ENCODE measurements at regions not wholly inside any gene's neighbourhood (a gene's known extent, or its start where the extent isn't known, plus 50 kb on each side); places are given as distances from the start of the nearest gene placed in this dataset.
"Not testable (repeated sequence)": the region's sequence is repeated elsewhere in the genome, so short reads cannot be mapped to it uniquely, and the experiment has no call there.

GRCh38 chr6:866316-866715 lies 173.4 kb upstream of the EXOC2 start:
- DNase-seq (ENCODE audit: extremely low read depth in 1 of 11, low read depth in 9 of 11, low spot score in 4 of 11), result no peak

- no peak for DNase-seq (ENCODE audit: extremely low read depth in 1 of 11, low read depth in 9 of 11, low spot score in 4 of 11)
Measured at GRCh38 chr6:865846-866245, 172.9 kb upstream of the EXOC2 start.

- DNase-seq (ENCODE audit: extremely low read depth in 1 of 11, low read depth in 9 of 11, low spot score in 4 of 11), result no peak
Measured at GRCh38 chr6:863831-864230, 170.9 kb upstream of the EXOC2 start.

- DNase-seq (ENCODE audit: extremely low read depth in 1 of 11, low read depth in 9 of 11, low spot score in 4 of 11), result not testable (repeated sequence)
Measured at GRCh38 chr6:863127-863526, 170.2 kb upstream of the EXOC2 start.

GRCh38 chr6:859936-860335 lies 167.0 kb upstream of the EXOC2 start:
- no peak for DNase-seq (ENCODE audit: extremely low read depth in 1 of 11, low read depth in 9 of 11, low spot score in 4 of 11)

- DNase-seq (ENCODE audit: extremely low read depth in 1 of 11, low read depth in 9 of 11, low spot score in 4 of 11), result peak in 5 of 11 donors; percentile 8 to 26 (median 8)
Measured at GRCh38 chr6:854406-855118, 161.6 kb upstream of the EXOC2 start.

- not testable (repeated sequence) for DNase-seq (ENCODE audit: extremely low read depth in 1 of 11, low read depth in 9 of 11, low spot score in 4 of 11)
Measured at GRCh38 chr6:852216-852615, 159.3 kb upstream of the EXOC2 start.

- DNase-seq (ENCODE audit: extremely low read depth in 1 of 11, low read depth in 9 of 11, low spot score in 4 of 11), result no peak
Measured at GRCh38 chr6:849075-849506, 156.2 kb upstream of the EXOC2 start.

GRCh38 chr6:845566-845965 lies 152.6 kb upstream of the EXOC2 start:
- no peak for DNase-seq (ENCODE audit: extremely low read depth in 1 of 11, low read depth in 9 of 11, low spot score in 4 of 11)

GRCh38 chr6:845101-845500 lies 152.2 kb upstream of the EXOC2 start:
- no peak for DNase-seq (ENCODE audit: extremely low read depth in 1 of 11, low read depth in 9 of 11, low spot score in 4 of 11)

GRCh38 chr6:842141-842540 lies 149.2 kb upstream of the EXOC2 start:
- DNase-seq (ENCODE audit: extremely low read depth in 1 of 11, low read depth in 9 of 11, low spot score in 4 of 11), result no peak

- no peak for DNase-seq (ENCODE audit: extremely low read depth in 1 of 11, low read depth in 9 of 11, low spot score in 4 of 11)
Measured at GRCh38 chr6:841569-841968, 148.6 kb upstream of the EXOC2 start.

- no peak for DNase-seq (ENCODE audit: extremely low read depth in 1 of 11, low read depth in 9 of 11, low spot score in 4 of 11)
Measured at GRCh38 chr6:839201-839600, 146.3 kb upstream of the EXOC2 start.

- DNase-seq (ENCODE audit: extremely low read depth in 1 of 11, low read depth in 9 of 11, low spot score in 4 of 11), result no peak
Measured at GRCh38 chr6:837380-837779, 144.4 kb upstream of the EXOC2 start.

- no peak for DNase-seq (ENCODE audit: extremely low read depth in 1 of 11, low read depth in 9 of 11, low spot score in 4 of 11)
Measured at GRCh38 chr6:836276-836853, 143.4 kb upstream of the EXOC2 start.

- DNase-seq (ENCODE audit: extremely low read depth in 1 of 11, low read depth in 9 of 11, low spot score in 4 of 11), result no peak
Measured at GRCh38 chr6:835476-836160, 142.7 kb upstream of the EXOC2 start.

- DNase-seq (ENCODE audit: extremely low read depth in 1 of 11, low read depth in 9 of 11, low spot score in 4 of 11), result no peak
Measured at GRCh38 chr6:834866-835265, 141.9 kb upstream of the EXOC2 start.

- no peak for DNase-seq (ENCODE audit: extremely low read depth in 1 of 11, low read depth in 9 of 11, low spot score in 4 of 11)
Measured at GRCh38 chr6:834190-834589, 141.3 kb upstream of the EXOC2 start.

GRCh38 chr6:832804-833203 lies 139.9 kb upstream of the EXOC2 start:
- not testable (repeated sequence) for DNase-seq (ENCODE audit: extremely low read depth in 1 of 11, low read depth in 9 of 11, low spot score in 4 of 11)

GRCh38 chr6:830667-831327 lies 137.9 kb upstream of the EXOC2 start:
- DNase-seq (ENCODE audit: extremely low read depth in 1 of 11, low read depth in 9 of 11, low spot score in 4 of 11), result no peak

Measured in renal cortex interstitium (tissue), 11 donors.